ENCODE measurements at regions not wholly inside any gene's neighbourhood (a gene's known extent, or its start where the extent isn't known, plus 50 kb on each side); places are given as distances from the start of the nearest gene placed in this dataset.

DNA sequence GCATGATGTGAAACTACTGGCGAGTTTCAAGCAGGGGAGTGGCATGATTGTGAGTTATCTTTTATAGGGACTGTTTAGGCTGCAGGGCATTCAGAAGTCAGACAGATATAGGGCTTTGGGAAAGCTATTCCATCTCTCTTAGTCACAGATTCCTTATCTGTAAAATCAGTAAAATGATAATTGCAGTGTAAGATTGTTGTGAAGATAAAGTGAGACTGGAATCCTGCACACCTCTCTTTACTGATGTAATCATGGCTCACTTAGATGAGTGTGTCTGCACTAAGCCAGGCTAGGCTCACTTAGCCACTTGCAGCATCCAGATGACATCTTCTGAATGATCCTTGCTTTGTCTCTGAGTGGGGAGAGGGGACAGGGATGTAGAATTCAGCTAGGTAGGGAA lies 81.8 kb upstream of the MAMDC2 start:
- TF ChIP-seq, protein P1, sequence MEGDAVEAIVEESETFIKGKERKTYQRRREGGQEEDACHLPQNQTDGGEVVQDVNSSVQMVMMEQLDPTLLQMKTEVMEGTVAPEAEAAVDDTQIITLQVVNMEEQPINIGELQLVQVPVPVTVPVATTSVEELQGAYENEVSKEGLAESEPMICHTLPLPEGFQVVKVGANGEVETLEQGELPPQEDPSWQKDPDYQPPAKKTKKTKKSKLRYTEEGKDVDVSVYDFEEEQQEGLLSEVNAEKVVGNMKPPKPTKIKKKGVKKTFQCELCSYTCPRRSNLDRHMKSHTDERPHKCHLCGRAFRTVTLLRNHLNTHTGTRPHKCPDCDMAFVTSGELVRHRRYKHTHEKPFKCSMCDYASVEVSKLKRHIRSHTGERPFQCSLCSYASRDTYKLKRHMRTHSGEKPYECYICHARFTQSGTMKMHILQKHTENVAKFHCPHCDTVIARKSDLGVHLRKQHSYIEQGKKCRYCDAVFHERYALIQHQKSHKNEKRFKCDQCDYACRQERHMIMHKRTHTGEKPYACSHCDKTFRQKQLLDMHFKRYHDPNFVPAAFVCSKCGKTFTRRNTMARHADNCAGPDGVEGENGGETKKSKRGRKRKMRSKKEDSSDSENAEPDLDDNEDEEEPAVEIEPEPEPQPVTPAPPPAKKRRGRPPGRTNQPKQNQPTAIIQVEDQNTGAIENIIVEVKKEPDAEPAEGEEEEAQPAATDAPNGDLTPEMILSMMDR (IDR thresholded peaks at IDR 0.05), result no peak
- TF ChIP-seq POLR2AphosphoS5 (IDR thresholded peaks at IDR 0.05), result no peak
